Endothelial cell of umbilical vein (primary cell): ENCODE measurements at regions not wholly inside any gene's neighbourhood (a gene's known extent, or its start where the extent isn't known, plus 50 kb on each side); places are given as distances from the start of the nearest gene placed in this dataset.

Source experiments
- BruUV-seq: library from RNA; stranded (reverse); fragments of 400-500 nt; replicated peaks from 2 replicates; lab custom pipeline; 2021; lab: Mats Ljungman, UMichigan
- CTCF ChIA-PET: fragments of 300-600, 350-600 bp; sonication (Branson Sonifier 250); formaldehyde crosslinking; loops from one replicate; lab custom pipeline; 2021; ENCODE audit warnings: antibody characterized with exemption, inconsistent platforms; lab: Charles Lee
- POLR2A ChIA-PET: fragments of 300-600, 350-600 bp; sonication (Branson Sonifier 250); formaldehyde crosslinking; loops from one replicate; lab custom pipeline; 2021; ENCODE audit warnings: antibody characterized with exemption, inconsistent platforms; lab: Charles Lee
- DNase-seq: peaks from one replicate; pipeline ENCODE4 v3.0.0-alpha.2; 2011; ENCODE audit warnings: low read depth, low spot score
- FAIRE-seq: peaks from 2 replicates; lab custom pipeline; 2011; peaks lifted over from hg19 to GRCh38; lab: Jason Lieb, UNC
- H2AFZ ChIP-seq: 2 replicates; pipeline ENCODE4 v1.6.0; 2012; ENCODE audit warnings: low read depth, low read length, control low read depth, inconsistent platforms
- H3K27ac ChIP-seq: 2 replicates; pipeline ENCODE4 v1.5.1; 2011; ENCODE audit warnings: low read depth, mild to moderate bottlenecking, control low read depth, low read length, moderate library complexity; ENCODE audit not compliant: insufficient read depth
- H3K27me3 ChIP-seq, 2 experiments: 2 replicates each; pipeline versions ENCODE4 v1.6.0 to v1.6.1; 2011; ENCODE audit warnings: low read length in 2 of 2, mixed read lengths in 1 of 2; ENCODE audit not compliant: control insufficient read depth in 2 of 2, insufficient read depth in 2 of 2
- H3K36me3 ChIP-seq, 2 experiments: 2 replicates in 1 of 2; 3 replicates in 1 of 2; pipeline ENCODE4 v1.5.1; 2011; ENCODE audit warnings: low read length in 2 of 2, mild to moderate bottlenecking in 1 of 2, moderate library complexity in 1 of 2; ENCODE audit not compliant: control insufficient read depth in 2 of 2, insufficient read depth in 2 of 2; ENCODE audit errors: extremely low read depth in 1 of 2
- H3K4me1 ChIP-seq: 3 replicates; pipeline ENCODE4 v1.5.1; 2011; ENCODE audit warnings: mild to moderate bottlenecking, low read length; ENCODE audit not compliant: control insufficient read depth, insufficient read depth; ENCODE audit errors: extremely low read depth
- H3K4me2 ChIP-seq: 2 replicates; pipeline ENCODE4 v1.6.1; 2011; ENCODE audit warnings: low read length, control low read depth, mixed read lengths; ENCODE audit not compliant: insufficient read depth
- H3K4me3 ChIP-seq, 3 experiments: fragments of 200-600 bp in 1 of 3; sonication (generic), shearing (Covaris generic) in 1 of 3; replicated peaks in 1 of 3; 2 replicates each; pipeline ENCODE4 v1.5.1; 2011 to 2016; ENCODE audit warnings: control low read depth in 3 of 3, low read length in 3 of 3, mild to moderate bottlenecking in 2 of 3, inconsistent platforms in 1 of 3, low read depth in 1 of 3, moderate library complexity in 1 of 3; ENCODE audit not compliant: insufficient read depth in 1 of 3
- H3K79me2 ChIP-seq: 2 replicates; pipeline ENCODE4 v1.6.0; 2012; ENCODE audit warnings: low read length, inconsistent platforms; ENCODE audit not compliant: control insufficient read depth, insufficient read depth
- H3K9ac ChIP-seq: replicated peaks from 2 replicates; pipeline ENCODE3; 2011; ENCODE audit warnings: low read length, control low read depth; ENCODE audit not compliant: insufficient read depth; ENCODE audit errors: extremely low read depth
- H3K9me1 ChIP-seq: replicated peaks from 3 replicates; pipeline ENCODE4 v1.6.0; 2011; ENCODE audit warnings: mild to moderate bottlenecking, low read length; ENCODE audit not compliant: control insufficient read depth, insufficient read depth; ENCODE audit errors: extremely low read depth
- H3K9me3 ChIP-seq: replicated peaks from 2 replicates; pipeline ENCODE4 v1.5.1; 2012; ENCODE audit warnings: low read length, inconsistent platforms; ENCODE audit not compliant: control insufficient read depth, insufficient read depth
- H4K20me1 ChIP-seq: replicated peaks from 2 replicates; pipeline ENCODE3; 2011; ENCODE audit warnings: mild to moderate bottlenecking, low read length; ENCODE audit not compliant: control insufficient read depth, insufficient read depth; ENCODE audit errors: extremely low read depth
- EZH2 ChIP-seq: IDR thresholded peaks from 2 replicates; pipeline ENCODE4 v1.6.1; 2012; ENCODE audit warnings: borderline replicate concordance, low read depth, mild to moderate bottlenecking, moderate library complexity, low read length, inconsistent platforms; ENCODE audit not compliant: severe bottlenecking
- FOS ChIP-seq: IDR thresholded peaks from 2 replicates; pipeline ENCODE4 v1.6.1; 2011; ENCODE audit warnings: mild to moderate bottlenecking, low read length, moderate library complexity, borderline replicate concordance; ENCODE audit not compliant: insufficient read depth
- GATA2 ChIP-seq: IDR thresholded peaks from 2 replicates; pipeline ENCODE4 v1.7.0; 2011; ENCODE audit warnings: low read depth, mild to moderate bottlenecking, moderate library complexity, mixed read lengths, low read length; ENCODE audit not compliant: insufficient read length, insufficient read depth
- JUN ChIP-seq: IDR thresholded peaks from 2 replicates; pipeline ENCODE4 v1.6.1; 2011; ENCODE audit warnings: borderline replicate concordance, low read depth; ENCODE audit not compliant: insufficient read length, insufficient read depth
- MYC ChIP-seq: IDR thresholded peaks from one replicate; pipeline ENCODE4 v1.6.1; 2011; ENCODE audit warnings: mild to moderate bottlenecking, low read depth, low read length
- POLR2A ChIP-seq: IDR thresholded peaks from 2 replicates; pipeline ENCODE4 v1.6.1; 2012; ENCODE audit warnings: low read depth, mild to moderate bottlenecking, control low read depth, low read length
- POLR2AphosphoS5 ChIP-seq: IDR thresholded peaks from 2 replicates; pipeline ENCODE4 v1.6.1; 2012; ENCODE audit warnings: low read depth, mild to moderate bottlenecking, control low read depth, low read length, moderate library complexity; ENCODE audit not compliant: insufficient read depth
- dilution Hi-C: fragments of 300-500 bp; cut with MboI; formaldehyde crosslinking; loops from one replicate; pipeline ENCODE4 v1.15.0; 2019; ENCODE audit warnings: low sequenced_read_pairs; ENCODE audit not compliant: extremely low pct_ligation_motif_present
- intact Hi-C: fragments of 100-400 bp; cut with micrococcal nuclease; formaldehyde crosslinking; loops from one replicate; pipeline ENCODE4 v1.10.0; 2022
- TF ChIP-seq, protein P1 (sequence below), 2 donors: IDR thresholded peaks; 1 replicate in 1 of 2; 2 replicates in 1 of 2; pipeline ENCODE4 v1.5.1; 2011; ENCODE audit warnings: low read length in 2 of 2, mild to moderate bottlenecking in 2 of 2, moderate library complexity in 2 of 2, control low read depth in 1 of 2, inconsistent platforms in 1 of 2, low read depth in 1 of 2; ENCODE audit not compliant: insufficient read depth in 1 of 2; ENCODE audit errors: extremely low read depth in 1 of 2
- TF ChIP-seq, protein P2 (sequence below): IDR thresholded peaks from 2 replicates; pipeline ENCODE4 v1.6.1; 2011; ENCODE audit not compliant: insufficient read depth, insufficient read length

GRCh38 chr11:39810358-39810757, 1649.1 kb downstream of the LRRC4C start:
- ChIA-PET CTCF (no interaction called here), POLR2A (no interaction called here)
- Histone ChIP-seq H3K27me3 (no peaks in the 10 kb centered on the region), H3K79me2 (no peaks in the 10 kb centered on the region), H3K4me1 (no peaks in the 10 kb centered on the region), H4K20me1 (no peaks in the 10 kb centered on the region), H3K36me3 (no peaks in the 10 kb centered on the region), H3K4me3 (no peak overlapping the region), H3K9me3 (peaks cover 2% of the 10 kb centered on the region), H3K9me1 (no peaks in the 10 kb centered on the region), H3K9ac (no peak overlapping the region), H3K4me2 (no peak overlapping the region), H2AFZ (no peak overlapping the region), H3K27ac (no peak overlapping the region)
- no TSS peak for BruUV-seq
- no peak for DNase-seq
- no peak for FAIRE-seq
- TF ChIP-seq JUN (no peak), POLR2AphosphoS5 (no peak), MYC (no peak), EZH2 (no peak), POLR2A (no peak), GATA2 (no peak), FOS (no peak)
- TF ChIP-seq, protein P1, sequence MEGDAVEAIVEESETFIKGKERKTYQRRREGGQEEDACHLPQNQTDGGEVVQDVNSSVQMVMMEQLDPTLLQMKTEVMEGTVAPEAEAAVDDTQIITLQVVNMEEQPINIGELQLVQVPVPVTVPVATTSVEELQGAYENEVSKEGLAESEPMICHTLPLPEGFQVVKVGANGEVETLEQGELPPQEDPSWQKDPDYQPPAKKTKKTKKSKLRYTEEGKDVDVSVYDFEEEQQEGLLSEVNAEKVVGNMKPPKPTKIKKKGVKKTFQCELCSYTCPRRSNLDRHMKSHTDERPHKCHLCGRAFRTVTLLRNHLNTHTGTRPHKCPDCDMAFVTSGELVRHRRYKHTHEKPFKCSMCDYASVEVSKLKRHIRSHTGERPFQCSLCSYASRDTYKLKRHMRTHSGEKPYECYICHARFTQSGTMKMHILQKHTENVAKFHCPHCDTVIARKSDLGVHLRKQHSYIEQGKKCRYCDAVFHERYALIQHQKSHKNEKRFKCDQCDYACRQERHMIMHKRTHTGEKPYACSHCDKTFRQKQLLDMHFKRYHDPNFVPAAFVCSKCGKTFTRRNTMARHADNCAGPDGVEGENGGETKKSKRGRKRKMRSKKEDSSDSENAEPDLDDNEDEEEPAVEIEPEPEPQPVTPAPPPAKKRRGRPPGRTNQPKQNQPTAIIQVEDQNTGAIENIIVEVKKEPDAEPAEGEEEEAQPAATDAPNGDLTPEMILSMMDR (IDR thresholded peaks at IDR 0.05; ENCODE audit: extremely low read depth in 1 of 2, insufficient read depth in 1 of 2, low read depth in 1 of 2, low read length in 2 of 2), result no peak
- TF ChIP-seq, protein P2, sequence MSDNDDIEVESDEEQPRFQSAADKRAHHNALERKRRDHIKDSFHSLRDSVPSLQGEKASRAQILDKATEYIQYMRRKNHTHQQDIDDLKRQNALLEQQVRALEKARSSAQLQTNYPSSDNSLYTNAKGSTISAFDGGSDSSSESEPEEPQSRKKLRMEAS, result no peak
- intact Hi-C loops (no loop called here), dilution Hi-C loops (no loop called here)
